ENCODE measurements at regions not wholly inside any gene's neighbourhood (a gene's known extent, or its start where the extent isn't known, plus 50 kb on each side); places are given as distances from the start of the nearest gene placed in this dataset.

DNA sequence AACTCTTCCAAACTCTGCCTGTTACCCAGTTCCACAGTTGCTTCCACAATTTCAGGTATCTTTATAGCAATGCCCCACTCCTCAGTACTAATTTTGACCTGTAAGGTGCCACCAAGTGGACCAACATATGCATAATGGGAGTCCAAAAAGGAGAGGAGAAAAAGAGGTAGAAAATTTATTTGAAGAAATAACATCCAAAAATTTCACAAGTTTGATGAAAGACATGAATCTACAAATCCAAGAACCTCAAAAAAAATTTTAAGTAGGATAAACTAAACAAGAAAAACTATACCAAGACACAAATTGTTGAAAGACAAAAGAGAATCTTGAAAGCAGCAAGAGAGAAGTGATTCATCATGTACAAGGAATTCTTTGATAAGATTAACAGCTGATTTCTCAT is 79.8 kb downstream of the BARX1 start:
- no peak for DNase-seq

DNA sequence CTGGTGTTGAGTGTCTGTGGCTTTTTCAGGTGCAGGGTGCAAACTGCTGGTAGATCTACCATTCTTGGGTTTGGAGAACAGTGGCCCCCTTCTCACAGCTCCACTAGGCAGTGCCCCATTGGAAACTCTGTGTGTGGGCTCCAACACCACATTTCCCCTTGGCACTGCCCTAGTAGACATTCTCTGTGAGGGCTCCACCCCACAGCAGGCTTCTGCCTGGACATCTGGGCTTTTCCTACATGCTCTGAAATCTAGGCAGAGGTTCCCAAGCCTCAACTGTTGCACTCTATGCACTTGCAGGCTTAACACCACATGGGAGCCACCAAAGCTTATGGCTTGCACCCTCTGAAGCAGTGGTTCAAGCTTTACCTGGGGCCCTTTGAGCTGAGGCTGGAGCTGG is 80.9 kb downstream of the BARX1 start:
- DNase-seq, result no peak

DNA sequence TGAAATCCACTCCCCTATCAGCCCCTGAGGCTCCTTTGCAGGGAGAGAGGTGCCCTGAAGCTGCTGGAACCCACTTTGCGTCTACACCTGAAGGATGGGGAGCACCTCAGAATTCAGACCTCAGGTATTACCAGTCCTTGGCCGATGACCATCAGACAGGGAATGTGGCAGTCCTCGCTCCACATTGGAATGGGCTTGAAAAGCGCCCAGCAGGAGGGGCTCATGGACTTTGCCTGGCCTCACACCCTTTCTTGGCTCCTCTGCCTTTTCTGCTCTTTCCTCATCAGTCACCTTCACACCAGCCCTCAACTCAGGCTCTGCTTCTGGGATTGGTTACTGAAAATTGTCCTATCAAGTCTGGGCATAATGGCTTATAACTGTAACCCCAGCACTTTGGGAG is 83.9 kb downstream of the BARX1 start:
- DNase-seq, result no peak

DNA sequence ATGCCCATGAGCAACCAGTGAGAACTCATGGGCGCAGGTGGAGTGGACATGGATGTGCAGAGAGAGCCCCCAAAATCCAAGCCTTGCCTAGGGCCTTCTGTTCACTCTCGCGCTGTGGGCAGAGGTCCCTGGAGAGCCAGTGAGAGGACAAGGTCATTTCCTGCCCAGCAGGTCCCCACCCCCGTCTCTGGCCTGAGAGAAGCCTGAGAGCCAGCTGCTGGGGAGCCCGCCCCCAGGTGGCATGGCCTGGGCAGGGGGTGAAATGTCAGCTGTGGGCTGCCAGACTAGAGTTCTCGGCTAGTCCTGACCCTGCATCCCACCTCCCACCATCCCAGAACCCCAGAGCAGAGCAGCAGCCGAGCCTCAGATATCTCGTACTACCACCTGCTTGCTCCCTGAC is 85.3 kb downstream of the BARX1 start:
- no peak for DNase-seq

DNA sequence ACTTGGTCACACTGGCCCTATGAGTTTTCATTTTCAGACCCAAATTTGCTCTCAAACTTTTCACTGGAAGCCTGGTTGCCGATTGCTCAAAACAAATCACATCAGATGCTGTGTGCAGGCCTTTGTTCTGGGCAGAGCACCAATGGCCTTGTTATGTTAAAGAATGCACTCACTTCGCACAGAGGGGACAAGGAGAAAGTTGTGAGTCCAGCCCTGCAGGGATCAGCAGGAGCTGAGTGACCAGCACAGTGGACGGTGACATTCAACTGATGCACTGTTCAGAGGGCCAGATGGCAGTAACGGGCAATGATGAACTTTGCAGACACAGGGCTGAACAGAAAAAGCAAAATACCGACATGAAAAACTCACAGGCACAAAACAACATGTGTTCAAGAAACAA is 86.1 kb downstream of the BARX1 start:
- no peak for DNase-seq

DNA sequence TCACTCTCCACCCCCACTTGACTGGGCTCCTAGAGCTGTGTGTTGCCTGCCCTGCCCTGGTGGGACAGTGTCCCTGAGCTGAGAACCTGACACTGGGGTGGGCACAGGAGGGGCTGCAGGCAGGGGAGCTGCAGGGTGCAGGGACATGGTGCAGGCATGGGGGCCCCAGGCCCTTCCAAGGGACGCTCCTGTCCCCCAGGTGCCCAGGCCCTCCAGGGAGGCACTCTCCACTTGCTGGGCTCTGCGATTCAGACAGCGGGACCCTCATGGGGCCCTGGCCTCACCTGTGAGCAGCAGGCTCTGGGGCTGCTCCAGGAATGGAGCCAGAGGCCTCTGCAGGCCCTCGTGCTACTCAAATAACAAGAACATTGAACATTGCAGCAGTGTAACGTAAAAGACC is 89.4 kb downstream of the BARX1 start:
- DNase-seq, result no peak

DNA sequence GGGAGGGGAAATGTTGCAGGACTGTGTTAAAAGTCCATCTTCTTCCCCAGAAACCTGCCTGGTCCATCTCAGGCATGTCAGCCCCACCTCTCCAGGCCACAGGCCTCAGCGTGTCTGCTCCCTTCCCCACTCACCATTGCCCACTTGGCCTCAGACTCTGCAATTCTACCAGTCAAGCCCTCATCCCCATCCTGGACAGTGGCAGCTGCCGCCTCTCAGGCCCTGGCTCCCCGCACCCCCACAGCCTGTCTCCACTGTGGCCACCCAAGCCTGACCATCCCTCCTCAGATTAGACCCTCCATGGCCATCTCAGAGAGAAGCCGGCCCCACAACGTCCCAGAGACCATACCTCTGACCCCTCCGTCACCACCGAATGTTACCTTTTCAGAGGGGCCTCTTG is 89.9 kb downstream of the BARX1 start:
- no peak for DNase-seq

DNA sequence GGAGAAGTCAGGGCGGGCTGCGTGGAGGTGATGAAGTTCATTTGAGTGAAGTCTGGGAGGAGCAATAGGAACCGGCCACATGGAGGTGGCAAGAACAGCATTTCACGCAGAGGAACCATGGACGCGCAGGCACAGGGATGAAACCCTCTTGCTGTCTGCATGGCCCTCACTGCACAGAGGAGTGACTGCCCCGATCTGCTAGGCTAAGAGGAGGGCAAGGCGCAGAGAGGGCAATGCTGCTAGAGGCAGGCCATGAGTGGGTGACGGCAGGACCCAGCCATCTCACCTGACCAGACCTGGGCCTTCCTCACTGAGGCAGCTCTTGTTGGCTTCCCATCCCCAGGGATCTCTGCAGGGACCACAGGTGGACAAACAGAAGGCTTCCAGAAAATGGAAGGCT is 90.3 kb downstream of the BARX1 start:
- DNase-seq, result no peak

DNA sequence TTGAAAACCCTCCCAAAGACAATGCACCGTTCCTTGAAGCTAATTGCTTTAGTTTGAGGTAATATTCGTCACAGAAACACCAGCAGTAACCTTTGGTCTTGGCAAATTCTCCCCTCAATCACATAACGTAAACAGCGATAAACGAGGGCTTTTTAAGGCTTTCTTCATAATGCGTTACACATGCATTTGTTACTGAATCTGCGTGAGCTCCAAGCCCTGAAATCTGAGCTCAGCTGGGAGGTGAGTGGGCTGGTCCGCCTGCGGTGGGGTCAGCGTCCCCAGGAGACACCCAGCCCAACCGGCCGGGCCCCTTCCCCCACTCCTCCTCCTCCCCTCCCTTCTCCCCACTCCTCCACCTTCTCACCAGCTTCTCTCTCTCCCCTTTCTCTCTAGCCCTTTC is 91.1 kb downstream of the BARX1 start:
- DNase-seq, result no peak

DNA sequence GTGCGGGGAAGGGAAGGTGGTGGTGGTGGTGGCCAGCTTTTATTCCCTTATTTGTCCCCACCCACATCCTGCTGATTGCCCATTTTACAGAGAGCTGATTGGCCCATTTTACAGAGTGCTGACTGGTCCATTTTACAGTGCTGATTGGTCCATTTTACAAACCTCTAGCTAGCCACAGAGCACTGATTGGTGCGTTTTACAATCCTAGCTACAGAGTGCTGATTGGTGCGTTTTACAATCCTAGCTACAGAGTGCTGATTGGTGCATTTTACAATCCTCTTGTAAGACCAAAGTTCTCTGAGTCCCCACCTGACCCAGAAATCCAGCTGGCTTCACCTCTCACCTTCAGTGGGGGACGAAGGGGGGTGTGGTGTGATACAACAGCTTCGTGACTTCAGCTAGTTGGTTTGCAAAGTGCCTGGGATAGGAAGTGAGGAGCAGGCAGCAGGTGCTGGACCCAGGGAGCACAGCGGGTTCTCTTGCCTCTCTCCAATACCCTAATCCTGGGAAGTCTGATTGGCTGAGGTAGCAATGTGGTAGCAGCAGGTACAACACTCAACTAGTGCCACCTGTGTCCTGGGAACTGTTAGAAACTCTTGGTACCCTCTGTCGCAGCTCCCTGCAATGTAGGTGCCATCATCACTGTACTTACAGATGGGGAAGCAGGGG is 92.1 kb downstream of the BARX1 start:
- no peak for DNase-seq

DNA sequence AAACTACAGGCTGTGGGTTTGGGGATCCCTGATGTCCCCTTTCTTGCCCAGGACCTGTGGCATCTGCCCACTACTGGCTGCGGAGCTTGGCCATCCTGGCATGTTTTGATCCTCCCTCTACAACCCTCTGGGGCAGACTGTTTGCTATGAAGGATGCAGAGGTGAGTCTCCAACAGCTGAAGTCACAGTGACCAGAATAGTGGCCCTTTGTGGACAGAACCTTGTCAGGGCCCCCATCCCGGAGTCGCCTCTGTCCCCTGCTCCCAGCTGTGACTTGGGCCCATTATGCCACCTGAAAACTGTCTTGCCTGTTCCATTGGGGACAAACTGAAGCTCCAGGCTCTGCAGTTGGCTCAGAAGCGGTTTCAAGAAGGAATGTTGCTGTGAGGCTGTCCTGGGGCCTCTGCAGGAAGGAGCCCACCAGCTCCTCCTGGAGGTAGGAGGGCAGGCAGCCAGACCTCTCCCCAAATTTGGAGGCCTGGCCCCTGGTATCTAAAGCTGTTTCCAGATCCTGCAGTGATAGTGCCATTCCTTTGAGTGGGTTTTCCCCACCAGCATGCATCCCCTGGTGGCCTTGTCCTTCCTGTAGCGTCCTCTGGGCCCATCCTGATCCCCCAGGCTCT is 93.3 kb downstream of the BARX1 start:
- DNase-seq, result no peak

DNA sequence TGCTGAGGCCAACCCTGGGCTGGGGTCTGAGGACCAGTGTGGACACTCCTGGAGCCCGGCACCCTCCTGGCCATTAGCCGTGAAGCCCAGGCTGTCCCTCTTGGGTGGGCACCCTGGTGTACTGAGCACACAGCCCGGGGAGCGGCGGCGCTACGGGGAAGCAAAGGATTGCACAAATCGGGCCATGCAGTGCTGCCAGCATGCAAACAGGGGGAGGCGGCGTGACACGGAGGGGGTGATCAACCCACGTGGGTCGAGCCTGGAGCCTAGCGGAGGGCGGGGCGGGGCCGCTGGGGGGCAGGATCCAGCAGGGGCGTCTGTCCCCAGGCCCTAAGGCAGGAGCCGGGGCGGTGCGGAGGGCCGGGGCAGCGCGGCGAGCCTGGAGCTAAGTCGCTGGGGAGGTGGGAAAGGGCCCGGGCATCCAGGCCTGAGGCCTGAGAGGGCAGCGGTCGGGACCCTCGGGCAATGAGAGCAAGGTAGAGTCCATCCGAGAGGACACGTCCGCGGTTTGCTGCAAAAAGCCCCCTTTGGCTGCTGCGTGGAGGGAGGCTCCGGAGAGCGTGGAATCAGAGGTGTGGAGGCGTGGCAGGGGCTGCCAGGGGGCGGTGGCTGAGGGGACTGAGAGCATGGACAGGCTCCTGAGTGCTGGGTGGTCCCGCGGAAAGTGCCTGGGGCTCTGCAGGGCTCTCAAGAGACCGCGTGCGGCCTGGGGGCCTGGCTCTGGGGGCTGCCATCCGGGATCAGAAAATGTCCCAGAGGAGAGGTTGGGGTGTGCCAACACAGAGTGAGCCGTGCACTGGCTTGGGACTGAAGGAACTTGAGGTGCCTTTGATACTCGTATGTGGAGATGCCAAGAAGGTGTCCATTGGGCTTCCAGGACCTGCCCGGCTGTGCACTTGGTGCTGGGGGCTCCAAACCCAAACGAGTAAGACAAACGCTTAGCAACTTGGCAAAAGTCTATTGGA is 94.2 kb downstream of the BARX1 start:
- DNase-seq, result no peak

DNA sequence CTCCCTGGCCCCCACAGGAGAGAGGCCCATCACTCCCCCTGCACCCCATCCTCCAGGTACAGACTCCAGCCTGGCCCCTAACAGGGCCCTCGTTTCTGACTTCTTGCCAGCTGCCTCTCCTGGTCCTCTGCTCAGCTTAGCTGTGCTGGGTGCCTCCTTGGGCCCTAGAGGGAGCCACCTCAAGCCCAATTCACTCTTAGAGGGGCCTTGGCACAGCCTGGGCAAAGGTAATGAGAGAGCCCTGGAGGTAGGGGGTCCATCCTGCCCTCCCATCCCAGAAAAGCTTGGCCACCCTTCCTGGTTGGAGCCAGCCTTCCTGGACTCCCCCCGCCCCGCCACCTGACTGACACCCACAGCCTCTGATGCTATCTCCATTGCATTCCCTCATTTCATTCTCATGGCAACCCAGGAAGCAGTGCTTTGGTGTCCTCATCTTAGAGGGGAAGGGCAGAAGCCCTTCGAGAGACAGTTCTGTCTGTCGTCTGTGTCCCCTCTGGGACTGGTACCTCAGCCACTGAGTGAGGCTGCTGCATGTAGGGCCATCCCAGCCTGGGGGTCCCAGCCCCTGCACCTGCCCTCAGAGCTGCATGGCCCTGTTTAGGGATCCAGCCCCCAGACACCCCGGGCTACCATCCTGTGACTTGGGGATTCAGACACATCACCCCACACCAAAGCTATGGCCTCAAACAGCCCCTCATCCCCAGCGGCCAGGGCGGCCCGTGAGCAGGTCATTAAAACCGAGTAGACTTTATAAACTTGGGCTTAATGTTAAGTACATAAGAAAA is 95.5 kb downstream of the BARX1 start:
- no peak for DNase-seq

DNA sequence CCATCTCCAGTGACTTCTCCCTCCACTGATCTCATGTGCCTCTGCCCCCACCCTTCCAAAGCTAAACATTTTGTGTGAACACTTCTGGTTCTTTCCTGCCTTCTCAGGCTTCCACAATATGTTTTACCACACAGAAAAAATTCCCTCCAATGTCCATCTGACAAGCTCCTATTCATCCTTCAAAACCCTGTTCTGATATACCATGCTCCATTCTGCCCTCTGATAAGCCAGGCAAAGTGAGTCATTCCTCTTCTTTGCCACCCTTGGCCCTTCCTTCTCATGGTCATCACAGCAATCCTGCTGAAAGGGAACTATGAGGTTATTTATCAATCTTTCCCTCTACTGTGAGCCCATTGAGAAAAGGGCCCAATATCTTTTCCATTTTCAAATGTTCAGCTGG is 97.6 kb downstream of the BARX1 start:
- no peak for DNase-seq

DNA sequence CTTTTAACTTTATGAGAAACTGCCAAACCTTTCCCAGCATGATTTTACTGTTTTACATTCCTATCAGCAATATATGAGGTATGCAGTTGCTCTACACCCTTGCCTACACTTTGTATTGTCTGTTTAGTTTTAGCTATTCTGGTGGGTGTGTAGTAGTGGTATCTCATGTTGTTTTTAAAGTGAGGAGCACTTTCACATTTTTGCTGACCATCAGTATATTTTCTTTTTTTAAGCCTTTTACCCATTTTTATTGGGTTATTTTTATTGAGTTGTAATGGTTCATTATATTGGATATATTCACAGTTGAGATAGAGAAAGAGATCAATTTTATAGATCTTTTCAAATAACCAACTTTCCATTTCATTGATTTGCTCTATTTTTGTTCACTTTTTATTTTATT is 102.4 kb downstream of the BARX1 start:
- DNase-seq, result no peak

DNA sequence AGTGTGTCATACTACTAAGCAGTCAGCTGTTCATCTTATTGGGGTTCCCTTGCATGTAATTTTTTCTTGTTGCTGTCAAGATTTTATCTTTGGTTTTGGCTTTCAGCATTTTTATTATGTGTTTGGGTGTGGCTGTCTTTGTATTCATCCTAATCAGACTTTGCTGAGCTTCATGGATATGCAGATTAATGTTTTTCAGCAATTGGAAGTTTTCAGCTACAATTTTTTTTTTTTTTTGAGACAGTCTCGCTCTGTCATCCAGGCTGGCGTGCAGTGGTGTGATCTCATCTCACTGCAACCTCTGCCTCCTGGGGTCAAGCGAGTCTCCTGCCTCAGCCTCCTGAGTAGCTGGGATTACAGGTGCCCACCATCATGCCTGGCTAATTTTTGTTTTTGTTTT is 108.8 kb downstream of the BARX1 start:
- no peak for DNase-seq

DNA sequence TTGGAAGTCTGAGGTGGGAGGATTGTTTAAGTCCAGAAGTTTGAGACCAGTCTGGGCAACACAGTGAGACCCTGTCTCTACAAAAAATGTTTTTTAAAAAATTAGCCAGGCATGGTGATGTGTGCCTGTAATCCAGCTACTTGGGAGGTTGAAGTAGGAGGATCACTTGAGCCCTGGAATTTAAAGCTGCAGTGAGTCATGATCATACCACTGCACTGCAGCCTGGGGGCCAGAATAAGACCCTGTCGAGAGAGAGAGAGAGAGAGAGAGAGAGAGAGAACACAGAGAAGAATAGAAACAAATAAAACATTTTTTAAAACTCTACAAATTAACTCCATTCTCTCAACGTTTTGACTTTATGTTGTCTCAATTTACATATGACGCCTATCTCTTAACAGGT is 111.8 kb downstream of the BARX1 start:
- no peak for DNase-seq

DNA sequence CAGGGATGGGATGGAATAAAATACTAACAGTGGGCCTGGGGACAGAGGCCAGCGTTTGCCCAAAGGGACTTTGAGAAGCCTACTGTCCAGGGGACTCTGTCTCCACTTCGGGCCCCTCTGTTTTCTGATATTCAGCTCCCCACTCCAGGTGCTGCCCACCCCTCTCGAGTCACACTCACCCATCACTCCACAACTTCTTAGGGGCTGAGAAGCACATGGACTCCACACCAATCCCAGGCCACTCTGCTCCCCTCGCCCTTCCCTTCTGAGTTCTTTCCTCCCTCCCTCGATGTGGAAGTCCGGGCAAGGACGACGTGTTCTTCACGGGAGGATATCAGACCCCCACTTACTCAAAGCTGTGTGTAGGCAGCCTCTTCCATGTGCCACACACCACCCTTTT is 124.5 kb downstream of the BARX1 start:
- no peak for DNase-seq

DNA sequence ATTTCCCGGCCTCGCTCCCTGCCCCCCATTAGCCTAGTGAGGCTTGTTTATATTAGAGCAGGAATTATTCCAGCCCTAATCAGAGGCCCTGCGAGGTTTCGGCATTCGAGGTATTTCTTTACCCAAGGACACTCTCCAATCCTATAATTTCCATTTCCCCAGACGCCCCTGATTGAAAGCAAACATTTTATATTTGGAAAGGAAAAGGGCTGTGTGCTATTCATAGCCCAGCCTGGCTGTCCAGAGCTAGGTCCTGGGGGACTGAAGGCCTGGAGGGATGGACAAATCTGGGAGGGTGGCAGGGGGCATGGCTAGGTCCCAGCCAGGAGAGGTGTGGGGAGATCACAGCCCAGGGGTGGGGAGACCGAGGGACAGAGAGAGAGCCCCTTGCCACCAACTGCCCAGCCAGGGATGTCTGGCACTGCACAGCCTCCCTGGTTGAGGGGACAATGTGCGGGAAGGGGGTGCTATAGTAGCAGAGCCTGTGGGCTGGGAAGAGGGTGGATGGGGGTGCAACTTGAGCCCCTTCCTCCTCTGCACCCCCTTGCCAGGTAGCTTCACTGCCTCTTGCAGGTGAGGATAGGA is 125.1 kb downstream of the BARX1 start:
- no peak for DNase-seq

DNA sequence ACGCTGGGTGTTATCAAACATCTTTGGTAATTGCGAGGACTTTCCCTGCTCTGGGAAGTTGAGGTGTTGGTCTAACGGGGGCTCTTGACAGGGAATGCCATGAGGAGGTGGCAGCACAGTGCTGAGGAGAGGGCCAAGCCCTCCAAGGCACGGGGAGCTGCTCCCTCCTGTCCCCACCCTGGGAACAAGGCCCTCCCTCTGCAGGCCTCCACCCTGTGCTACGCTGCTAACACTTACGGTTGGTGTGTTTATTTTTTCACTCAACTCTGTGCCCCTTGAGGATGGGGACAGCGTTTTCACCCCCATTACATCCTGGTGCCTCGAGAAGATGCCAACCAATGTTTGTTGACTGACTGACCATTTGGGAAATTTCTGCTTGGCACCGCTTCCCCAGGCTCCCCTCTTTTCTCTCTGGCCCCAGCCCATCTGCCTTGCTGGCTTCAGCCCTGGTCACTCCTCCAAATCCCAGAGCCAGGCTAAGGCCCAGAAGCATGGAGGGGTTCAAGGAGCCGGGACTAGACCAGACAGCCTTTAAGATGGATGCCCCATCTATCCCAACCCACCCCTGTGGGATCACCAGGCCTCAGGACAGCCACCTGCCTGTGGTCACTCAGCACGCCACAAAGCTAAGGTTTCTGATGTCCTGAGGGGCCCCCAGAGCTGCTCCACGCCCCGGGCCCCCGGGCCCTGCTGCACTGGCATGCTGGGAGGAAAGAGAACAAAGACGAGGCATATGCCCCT is 125.7 kb downstream of the BARX1 start:
- DNase-seq, result no peak

DNA sequence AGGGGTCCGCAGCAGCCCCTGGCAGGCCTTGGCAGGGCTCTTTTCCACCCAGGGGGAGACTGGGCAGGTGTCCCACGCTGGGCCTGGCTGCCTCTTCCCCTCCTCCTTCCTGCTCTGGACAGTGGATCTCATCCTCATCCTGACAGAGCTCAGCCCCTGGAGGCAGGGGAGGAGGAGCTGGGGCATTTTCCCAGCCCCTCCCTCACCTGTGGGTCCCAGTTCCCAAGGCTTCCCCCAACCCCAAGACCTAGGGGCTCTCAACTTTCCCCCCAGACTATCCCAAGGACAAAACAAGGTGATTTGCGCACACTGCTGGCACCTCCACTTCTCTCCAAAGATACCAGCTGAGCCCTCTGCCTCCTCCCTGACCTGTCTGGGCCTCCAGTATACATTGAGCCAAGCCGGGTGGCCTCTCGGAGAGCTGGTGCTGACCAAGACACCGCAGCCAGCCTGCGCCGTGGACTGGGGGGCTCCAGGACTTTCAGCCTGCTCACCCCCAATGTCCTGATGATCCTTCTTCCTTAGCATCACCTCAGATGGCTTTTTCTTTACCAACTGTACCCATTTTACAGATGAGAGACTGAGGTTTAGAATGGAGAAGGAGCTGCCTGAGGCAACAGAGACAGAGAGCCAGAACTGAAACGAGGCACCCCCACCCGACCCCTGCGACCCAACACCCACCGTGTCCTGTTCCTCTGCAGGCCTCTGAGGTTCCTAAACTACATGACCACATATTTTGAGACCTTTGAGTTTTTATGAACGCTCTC is 126.6 kb downstream of the BARX1 start:
- DNase-seq, result no peak
